HG03565 (cell line): ENCODE measurements at regions not wholly inside any gene's neighbourhood (a gene's known extent, or its start where the extent isn't known, plus 50 kb on each side); places are given as distances from the start of the nearest gene placed in this dataset.
"Not testable (repeated sequence)": the region's sequence is repeated elsewhere in the genome, so short reads cannot be mapped to it uniquely, and the experiment has no call there.

ENCODE experiments used
- ATAC-seq: cut with Tn5 transposase; IDR thresholded peaks from one replicate; pipeline ENCODE4 v1.9.1; 2021; ENCODE audit warnings: mild to moderate bottlenecking, moderate library complexity; ENCODE audit not compliant: unreplicated experiment

DNA sequence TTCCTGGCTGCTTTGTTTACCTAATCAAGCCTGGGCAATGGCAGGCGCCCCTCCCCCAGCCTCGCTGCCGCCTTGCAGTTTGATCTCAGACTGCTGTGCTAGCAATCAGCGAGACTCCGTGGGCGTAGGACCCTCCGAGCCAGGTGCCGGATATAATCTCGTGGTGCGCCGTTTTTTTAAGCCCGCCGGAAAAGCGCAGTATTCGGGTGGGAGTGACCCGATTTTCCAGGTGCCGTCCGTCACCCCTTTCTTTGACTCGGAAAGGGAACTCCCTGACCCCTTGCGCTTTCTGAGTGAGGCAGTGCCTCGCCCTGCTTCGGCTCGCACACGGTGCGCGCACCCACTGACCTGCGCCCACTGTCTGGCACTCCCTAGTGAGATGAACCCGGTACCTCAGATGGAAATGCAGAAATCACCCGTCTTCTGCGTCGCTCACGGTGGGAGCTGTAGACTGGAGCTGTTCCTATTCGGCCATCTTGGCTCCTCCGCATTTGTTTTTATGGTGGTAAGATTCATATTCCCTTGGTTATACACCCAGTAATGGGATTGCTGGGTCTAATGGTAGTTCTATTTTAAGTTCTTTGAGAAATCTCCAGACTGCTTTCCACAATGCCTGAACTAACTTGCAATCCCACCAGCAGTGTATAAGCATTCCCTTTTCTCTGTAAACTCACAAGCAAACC is 652.1 kb upstream of the LRFN5 start:
- ATAC-seq: not testable (repeated sequence)

DNA sequence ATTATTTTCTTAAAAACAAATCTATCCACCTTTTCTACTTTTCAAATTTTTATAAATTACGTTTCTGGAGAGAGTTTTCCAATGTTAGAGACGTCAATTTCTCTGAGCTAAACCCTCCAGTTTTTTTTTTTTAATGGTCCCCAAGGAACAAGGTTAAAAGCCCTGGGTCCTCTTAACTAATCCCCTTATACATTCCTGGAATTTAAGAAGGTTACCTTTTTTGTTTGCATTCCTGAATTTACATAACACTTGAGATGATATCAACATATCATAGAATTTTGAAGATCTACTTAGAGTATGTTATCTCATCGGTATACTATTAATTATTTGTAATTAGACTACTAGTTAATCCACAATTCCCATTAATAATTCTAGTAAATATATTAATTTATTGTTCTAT is 662.2 kb upstream of the LRFN5 start:
- ATAC-seq: no peak

DNA sequence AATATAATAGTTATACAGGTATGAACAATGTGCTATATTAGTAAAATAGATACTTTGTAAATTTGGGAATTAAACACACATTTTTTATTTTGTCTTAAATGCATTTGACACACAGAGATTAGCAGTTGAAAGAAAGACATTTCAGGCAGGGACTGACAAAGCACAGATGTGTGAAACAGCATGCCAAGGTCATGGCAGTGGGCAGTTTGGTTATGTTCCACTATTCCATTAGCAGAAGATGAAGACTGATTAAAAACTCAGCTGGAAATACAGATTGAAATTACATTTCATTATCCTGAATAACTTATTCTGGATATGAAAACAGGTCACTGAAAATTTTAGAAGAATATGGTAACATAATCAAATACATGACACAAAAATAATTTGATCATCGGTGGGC is 669.8 kb upstream of the LRFN5 start:
- no peak for ATAC-seq

DNA sequence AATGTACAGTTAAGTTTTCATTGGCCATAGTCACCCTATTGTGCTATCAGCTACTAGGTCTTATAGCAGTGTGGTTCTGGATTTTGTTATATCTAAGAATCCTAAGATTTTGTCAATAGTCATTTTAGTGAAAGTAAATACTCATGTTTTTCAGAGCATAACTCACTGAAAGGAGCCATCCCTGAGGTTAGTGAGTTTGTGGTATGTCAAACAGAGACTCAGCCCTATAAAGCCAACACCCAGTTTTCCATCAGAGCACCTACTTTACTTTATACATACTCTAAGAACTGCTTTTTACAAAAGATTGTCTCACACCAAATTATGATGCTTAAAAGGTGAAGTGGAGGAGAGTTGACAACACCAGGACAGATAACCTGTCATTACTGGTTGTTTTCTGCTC is 686.3 kb upstream of the LRFN5 start:
- no peak for ATAC-seq

DNA sequence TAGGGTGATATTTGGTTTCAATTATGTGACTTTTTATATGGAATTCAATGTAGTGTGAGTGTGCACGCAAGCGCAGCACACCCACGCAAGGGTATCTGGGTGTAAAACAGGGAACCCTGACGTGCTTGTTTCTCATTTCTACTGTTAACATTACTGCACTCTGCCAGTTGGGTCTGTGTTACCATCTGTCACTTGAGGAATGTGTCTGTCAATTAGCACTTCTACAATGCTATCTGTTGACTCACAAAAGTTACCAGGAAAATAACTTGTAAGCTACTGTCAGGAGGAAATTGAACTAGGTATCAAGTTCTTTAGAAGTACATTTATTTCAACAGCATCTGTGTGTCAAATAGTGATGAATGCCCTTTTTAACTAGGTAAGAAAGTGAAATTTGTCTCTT is 695.5 kb upstream of the LRFN5 start:
- ATAC-seq: no peak

DNA sequence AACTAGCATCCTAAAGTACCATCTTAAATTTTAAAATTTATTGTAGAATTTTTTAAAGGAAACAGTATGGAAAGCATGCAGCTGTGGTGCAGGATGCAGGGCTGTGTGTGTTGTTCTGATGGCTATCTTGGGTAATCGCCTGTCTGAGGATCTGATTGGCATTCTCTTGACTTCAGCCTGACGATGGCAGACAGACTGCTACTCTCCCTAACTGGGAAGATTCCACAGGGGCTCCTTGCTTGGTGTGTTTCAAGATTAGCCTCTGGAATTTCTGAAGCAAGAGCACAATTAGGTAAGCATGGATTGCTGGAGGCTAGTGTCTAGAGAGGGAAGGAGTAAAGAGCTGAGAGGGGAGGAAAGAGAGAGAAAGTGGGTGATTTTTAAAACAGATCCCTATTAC is 696.8 kb upstream of the LRFN5 start:
- no peak for ATAC-seq

DNA sequence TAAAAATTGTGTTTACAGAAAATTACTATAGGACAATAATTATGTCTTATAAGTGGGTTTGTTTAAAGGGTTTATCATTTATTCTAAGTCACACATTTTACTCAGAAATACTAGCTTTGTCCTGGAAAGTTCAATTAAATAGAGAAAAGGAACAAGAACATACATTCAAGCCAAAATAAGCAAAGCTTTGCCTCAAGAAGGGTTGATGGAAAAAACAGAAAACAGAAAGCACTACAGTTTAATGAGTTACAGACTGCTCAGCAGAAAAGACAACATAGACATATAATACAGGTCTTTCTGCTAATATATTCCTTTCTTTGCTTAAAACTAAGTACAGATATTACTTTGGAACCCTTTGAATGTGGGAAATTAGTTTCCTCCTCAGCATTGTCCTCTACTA is 703.0 kb upstream of the LRFN5 start:
- ATAC-seq: no peak

DNA sequence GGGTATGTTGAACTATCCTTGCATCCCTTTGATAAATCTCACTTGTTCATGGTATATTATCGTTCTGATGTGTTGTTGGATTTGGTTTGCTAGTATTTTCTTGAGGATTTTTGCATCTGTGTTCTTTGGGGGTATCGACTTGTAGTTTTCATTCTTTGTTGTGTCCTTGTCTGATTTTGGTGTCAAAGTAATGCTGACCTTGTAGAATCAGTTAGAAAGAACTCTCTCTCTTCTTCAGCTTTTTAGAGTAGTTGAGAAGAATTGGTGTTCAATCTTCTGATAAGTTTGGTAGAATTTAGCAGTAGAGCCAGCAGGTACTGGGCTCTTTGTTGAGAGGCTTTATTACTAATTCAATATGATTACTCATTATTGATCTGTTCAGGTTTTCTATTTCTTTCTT is 707.2 kb upstream of the LRFN5 start:
- ATAC-seq: no peak

DNA sequence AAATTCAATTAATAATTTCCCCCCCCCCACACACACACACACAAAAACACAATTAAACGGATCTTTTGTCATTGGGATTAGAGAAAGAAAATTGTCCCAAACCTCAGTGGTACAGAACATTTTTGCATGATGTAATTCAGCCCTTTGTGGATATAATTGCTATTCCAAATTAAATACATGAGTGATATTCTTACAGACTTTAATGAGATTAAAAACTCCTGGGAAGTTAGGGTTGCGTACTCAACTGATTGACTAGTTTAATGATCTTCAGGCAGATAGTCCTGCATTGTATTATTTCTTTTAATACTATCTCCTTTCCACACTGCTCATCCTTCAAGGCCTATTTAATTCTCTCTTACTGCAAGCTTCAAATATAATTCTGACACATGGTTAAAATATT is 711.8 kb upstream of the LRFN5 start:
- no peak for ATAC-seq

DNA sequence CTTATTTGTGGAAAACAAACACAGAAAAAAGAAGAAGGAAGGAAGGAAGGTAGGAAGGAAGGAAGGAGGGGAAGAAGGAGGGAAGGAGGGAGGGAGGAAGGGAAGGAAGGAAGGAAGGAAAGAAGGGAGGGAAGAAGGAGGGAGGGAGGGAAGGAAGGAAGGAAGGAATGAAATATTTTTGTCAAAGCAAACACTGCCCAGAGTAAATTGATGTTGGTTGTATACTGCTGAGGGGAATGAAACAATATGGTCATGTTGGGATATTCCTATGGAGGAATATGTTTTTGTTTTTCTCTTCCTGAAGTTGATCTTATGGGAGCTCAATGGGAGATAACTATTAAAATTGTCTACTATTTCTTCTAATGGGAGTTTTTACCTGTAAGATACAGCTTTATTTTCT is 717.5 kb upstream of the LRFN5 start:
- no peak for ATAC-seq

DNA sequence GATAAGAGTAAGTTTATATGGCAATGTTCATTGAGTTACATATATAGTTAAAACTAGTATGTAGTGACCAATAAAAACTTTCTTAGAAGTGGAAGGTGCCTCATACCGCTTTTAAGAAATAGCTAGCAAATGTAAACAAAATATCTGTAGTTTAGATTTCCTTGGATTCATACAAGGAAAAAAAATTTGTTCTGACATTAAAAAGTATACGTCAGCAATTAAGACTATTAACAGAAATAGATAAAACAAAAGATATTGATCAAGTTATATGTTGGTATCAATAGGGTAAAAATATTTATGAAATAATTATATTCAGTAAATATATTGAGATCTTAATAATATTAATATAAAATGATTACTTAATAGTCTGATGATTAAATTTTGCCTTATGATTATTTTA is 718.8 kb upstream of the LRFN5 start:
- ATAC-seq: no peak

DNA sequence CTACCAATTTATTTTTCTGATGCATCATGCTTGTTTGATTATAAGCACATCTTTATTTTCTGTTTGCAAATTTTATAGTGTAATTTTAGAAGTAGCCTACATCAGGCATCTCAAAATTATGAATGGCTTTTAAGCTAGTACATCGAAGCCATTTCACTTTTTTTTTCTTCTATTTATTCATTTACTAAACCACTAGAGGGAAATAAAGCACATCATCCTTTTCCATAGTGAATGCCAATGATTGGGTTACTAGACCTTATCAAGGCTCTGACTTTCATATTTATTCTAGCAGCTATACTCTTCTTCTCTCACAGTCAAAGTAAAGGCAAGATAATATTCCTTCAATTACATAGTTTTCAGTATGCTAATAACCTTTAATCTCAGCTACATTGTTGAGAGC is 736.4 kb upstream of the LRFN5 start:
- ATAC-seq: no peak

DNA sequence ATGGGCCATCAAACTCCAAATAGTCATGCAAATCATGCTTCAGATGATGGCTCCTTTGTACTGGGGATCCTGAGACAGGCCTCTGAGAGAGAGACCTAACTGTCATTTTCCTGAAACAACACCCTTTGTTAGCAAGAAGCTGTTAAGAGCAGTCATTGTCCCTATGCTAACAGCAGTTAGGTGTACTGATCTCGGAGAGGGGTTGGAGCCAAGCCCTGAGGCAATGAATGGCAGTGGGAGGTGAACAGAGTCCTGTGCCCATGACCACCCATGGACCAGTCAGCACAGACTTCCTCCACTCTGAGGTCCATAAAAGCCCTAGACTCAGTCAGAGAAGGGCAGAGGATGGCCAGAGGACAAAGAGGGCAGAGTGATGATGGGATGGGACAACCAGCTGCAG is 747.6 kb upstream of the LRFN5 start:
- no peak for ATAC-seq

DNA sequence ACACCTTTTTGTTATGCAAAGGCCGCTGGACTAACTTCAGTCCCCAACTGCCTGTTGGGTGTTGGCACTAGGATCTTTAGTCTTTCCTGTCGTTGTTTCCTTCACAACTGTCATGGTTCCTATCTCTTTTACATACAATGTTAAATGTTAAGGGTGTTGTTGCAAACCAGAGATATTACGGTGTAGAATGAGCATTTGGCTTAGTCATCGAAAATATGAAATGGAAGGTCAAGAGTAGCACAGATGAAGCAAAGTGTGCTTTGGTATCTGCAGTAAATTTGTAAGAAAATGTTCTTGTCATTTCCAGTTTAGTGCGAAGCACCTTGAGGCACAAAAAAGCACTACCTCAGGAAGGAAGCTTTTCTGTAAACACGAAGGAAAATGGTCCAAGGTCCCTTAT is 751.3 kb upstream of the LRFN5 start:
- no peak for ATAC-seq

DNA sequence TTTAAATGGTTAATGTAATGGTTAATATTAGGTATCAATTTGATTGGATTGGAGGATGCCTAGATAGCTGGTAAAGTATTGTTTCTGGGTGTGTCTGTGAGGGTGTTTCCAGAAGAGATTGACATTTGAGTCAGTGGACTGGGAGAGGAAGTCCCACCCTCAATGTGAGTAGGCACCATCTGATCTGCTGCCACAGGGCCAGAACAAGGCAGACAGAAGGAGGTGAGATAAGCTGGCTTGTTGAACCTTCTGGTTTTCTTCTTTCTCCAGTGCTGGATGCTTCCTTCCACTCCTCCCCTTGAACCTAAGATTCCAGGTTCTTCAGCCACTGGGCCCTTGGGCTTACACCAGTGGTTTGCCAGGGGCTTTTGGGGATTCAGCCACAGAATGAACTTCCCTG is 756.5 kb upstream of the LRFN5 start:
- ATAC-seq: no peak

DNA sequence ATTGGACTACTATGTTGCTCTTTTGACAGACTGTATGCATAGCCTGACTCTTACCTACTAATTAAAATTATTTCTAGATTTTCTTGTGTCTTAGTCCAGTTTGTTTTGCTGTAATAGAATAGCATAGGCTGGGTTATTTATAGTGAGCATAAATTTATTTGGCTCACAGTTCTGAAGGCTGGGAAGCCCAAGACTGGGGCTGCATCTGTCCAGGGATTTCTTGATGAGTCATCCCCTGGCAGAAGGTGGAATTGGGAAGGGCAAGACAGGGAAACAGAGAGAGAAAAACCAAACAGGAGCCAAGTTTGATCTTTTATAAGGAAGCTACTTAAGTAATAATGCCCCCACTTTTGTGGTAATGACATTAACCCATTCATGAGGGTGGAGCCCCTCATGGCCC is 759.2 kb upstream of the LRFN5 start:
- ATAC-seq: no peak

DNA sequence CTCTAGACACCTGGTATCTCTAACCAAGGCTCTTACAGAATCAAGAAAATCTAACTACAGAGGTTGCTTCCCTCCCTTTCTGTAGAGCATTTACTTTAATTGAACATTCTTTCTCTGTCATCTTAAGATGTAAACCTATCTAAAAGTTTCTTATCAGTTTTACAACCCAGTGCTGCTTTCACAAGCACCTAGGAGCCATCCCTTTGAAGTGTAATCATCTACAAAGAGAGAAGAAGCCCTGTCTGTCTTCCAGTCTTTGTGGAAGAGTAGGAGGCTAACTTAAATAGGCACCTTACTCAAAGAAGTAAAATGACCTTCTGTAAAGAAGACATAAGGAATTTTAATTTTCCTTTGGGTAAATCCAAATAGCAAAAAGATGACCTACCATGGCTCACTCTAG is 763.9 kb upstream of the LRFN5 start:
- ATAC-seq: no peak

DNA sequence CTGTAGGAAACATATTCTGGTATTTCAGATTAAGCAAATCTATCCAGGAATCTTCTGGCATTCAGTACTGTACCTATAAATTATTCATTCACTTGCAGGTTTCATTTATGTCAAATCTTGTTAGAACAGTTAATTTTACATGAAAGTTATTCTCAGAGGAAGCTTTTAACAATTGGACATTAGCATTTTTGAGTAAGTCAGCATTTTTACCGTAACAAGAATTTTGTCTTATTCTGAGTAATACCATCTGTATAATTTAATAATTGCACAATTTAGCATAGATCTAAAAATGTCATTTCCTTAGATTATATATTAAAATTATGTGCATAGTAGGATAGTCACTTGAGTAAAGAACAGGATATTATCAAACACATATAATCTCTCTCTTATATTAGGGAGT is 764.8 kb upstream of the LRFN5 start:
- ATAC-seq: no peak

DNA sequence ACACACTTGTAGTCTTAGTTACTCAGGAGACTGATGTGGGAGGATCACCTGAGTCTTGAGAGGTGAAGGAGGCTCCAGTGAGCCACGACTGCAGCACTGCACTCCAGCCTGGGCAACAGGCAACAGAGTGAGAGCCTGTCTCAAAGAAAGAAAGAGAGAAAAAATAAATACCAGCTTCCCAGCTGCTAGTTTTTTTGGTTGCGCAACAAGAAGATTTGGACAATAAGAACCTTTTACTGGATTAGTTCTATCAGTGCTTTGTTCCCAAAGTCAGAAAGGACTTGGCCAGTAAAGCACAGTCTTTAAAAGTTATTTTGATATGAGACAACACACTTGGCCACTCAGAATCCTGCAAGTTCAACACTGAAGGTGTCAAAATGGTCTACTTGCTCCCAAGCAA is 768.1 kb upstream of the LRFN5 start:
- ATAC-seq: no peak

DNA sequence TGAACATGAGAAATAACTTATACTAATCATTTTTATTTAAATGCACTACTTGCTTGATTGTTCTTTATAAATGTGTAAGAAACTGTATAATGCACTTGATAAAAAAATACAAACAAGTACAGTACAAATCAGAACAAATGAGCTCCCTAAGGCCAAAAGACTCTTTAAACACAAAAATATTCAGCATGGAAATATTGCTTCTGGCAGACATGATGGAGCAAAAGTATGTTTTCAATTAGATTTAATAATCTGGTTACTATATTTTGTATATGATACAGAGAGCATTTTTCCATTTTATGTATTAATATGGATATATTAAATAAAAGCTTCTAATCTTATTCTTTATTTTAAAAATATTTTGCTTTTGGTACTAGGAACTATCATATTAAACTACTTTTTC is 800.2 kb upstream of the LRFN5 start:
- ATAC-seq: no peak

DNA sequence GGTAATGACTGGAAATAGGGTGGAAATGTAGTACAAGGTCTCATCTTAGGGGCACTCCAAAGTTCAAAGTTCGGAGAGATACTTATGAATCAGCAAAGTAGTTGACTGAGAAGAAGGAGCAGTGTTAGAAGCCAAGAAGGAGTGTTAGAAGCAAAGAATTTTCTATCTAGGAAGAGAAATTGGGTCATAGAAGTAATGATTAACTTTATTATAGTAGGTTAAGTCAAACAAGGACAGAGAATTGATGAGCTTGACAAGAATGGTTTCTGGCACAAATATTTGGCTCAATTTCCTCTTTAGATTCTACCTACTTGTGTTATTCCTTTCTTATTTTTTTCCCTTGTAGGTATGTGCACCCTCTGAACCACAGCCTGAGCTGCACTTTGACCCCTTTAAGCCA is 810.5 kb upstream of the LRFN5 start:
- no peak for ATAC-seq

DNA sequence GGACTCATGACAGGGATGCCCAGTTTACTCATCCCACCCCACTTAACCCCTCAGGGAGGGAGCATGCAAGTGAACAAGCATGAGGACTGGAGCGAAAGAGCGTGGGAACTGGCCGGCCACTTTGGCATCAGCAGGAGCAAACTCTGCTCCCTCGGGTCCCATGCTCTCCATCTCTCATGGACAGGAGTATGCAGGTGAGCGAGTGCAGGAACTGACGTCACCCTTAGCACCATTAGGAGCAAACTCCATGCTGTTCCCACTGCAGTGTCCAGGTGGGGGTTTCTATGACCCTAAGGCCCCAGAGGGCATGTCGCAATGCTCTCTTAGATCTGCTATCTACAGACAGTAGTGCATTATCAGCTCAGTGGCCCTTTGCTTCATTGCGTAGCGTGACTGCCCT is 821.8 kb upstream of the LRFN5 start:
- no peak for ATAC-seq

DNA sequence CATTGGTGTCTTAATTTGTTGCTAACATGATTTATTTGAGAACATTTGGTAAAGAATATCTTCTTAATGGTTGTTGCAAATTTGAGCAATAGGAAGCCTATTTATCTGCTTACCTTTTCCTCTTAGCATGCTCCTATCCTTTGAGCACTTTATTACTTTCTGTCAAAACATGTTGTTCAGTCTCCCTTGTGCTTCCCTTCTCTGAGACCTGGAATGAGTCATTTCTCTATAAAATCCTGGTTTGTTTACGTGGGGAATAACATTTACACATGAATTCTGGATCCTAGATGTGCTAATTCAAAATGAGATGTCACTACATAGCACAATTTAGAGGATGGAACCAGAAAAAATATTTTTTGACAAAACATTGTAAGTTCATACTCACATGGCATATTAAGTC is 844.0 kb upstream of the LRFN5 start:
- ATAC-seq: no peak

DNA sequence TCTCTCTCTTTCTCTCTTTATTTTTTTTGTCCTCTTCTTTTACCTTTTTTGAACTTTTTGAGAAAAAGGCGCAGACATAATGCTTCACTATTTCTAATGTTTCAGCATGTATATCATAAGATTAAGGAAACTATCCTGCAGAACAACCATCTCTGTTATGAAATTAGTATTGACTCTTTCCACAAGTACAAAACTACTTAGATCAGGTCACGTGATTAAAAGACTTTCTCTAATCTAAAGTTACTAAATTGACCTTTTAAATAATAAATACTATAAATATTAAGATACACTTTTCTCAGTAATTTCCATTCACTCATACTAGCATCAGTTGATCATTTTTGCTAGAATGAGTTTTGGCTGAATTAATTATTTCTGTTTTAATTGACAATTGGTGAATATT is 844.5 kb upstream of the LRFN5 start:
- ATAC-seq: no peak
